Trophoblast cell (in vitro differentiated cells and primary cell): ENCODE measurements at regions not wholly inside any gene's neighbourhood (a gene's known extent, or its start where the extent isn't known, plus 50 kb on each side); places are given as distances from the start of the nearest gene placed in this dataset.

Experiments used
- DNase-seq, 2 donors: peaks; one replicate each; pipeline ENCODE4 v3.0.0-alpha.2; 2016
- H2AFZ ChIP-seq: 2 replicates; pipeline ENCODE4 v1.6.1; 2013; ENCODE audit warnings: low read length, moderate library complexity, mild to moderate bottlenecking; ENCODE audit not compliant: insufficient read depth, poor library complexity
- H2AK5ac ChIP-seq: 2 replicates; pipeline ENCODE4 v1.6.1; 2013; ENCODE audit warnings: mild to moderate bottlenecking, low read length
- H2BK120ac ChIP-seq: 2 replicates; pipeline ENCODE4 v1.6.1; 2013; ENCODE audit warnings: low read length, mild to moderate bottlenecking, moderate library complexity; ENCODE audit not compliant: insufficient read depth, poor library complexity
- H2BK12ac ChIP-seq: 2 replicates; pipeline ENCODE4 v1.6.1; 2013; ENCODE audit warnings: mild to moderate bottlenecking, low read length, moderate library complexity
- H2BK5ac ChIP-seq: 2 replicates; pipeline ENCODE4 v1.6.1; 2013; ENCODE audit warnings: low read length, low read depth, moderate library complexity, mild to moderate bottlenecking; ENCODE audit not compliant: poor library complexity
- H3K14ac ChIP-seq: 2 replicates; pipeline ENCODE4 v1.6.1; 2013; ENCODE audit warnings: mild to moderate bottlenecking, low read length
- H3K18ac ChIP-seq: 2 replicates; pipeline ENCODE4 v1.6.1; 2013; ENCODE audit warnings: mild to moderate bottlenecking, low read length
- H3K23ac ChIP-seq: 2 replicates; pipeline ENCODE4 v1.6.1; 2013; ENCODE audit warnings: low read length
- H3K27ac ChIP-seq: 2 replicates; pipeline ENCODE4 v1.5.1; 2013; ENCODE audit warnings: low read depth, mild to moderate bottlenecking, inconsistent platforms, low read length, moderate library complexity
- H3K27me3 ChIP-seq: 2 replicates; pipeline ENCODE4 v1.6.1; 2013; ENCODE audit warnings: inconsistent platforms, mild to moderate bottlenecking, low read length, moderate library complexity; ENCODE audit not compliant: insufficient read depth
- H3K36me3 ChIP-seq, 2 experiments: 1 replicate in 1 of 2; 2 replicates in 1 of 2; pipeline ENCODE4 v1.6.1; 2013; ENCODE audit warnings: low read length in 2 of 2, mild to moderate bottlenecking in 2 of 2, moderate library complexity in 1 of 2; ENCODE audit not compliant: insufficient read depth in 2 of 2, control insufficient read depth in 1 of 2
- H3K4ac ChIP-seq: 2 replicates; pipeline ENCODE4 v1.6.1; 2013; ENCODE audit warnings: low read depth, mild to moderate bottlenecking, low read length, moderate library complexity
- H3K4me1 ChIP-seq, 2 experiments: 1 replicate in 1 of 2; 2 replicates in 1 of 2; pipeline ENCODE4 v1.6.1; 2013; ENCODE audit warnings: low read length in 2 of 2, mild to moderate bottlenecking in 2 of 2, moderate library complexity in 1 of 2; ENCODE audit not compliant: insufficient read depth in 2 of 2, control insufficient read depth in 1 of 2
- H3K4me2 ChIP-seq: 2 replicates; pipeline ENCODE4 v1.6.1; 2013; ENCODE audit warnings: inconsistent platforms, mild to moderate bottlenecking, low read length, moderate library complexity
- H3K4me3 ChIP-seq: 2 replicates; pipeline ENCODE4 v1.5.1; 2013; ENCODE audit warnings: mild to moderate bottlenecking, low read depth, low read length, inconsistent platforms
- H3K79me1 ChIP-seq: one replicate; pipeline ENCODE4 v1.6.1; 2013; ENCODE audit warnings: low read length
- H3K79me2 ChIP-seq: 2 replicates; pipeline ENCODE4 v1.6.1; 2013; ENCODE audit warnings: low read length, mild to moderate bottlenecking; ENCODE audit not compliant: control insufficient read depth, insufficient read depth, poor library complexity
- H3K9ac ChIP-seq: 2 replicates; pipeline ENCODE4 v1.6.1; 2013; ENCODE audit warnings: mild to moderate bottlenecking, low read length
- H3K9me3 ChIP-seq: 2 replicates; pipeline ENCODE4 v1.6.1; 2013; ENCODE audit warnings: low read depth, mild to moderate bottlenecking, control low read depth, inconsistent platforms, low read length; ENCODE audit not compliant: insufficient read depth
- H4K12ac ChIP-seq: 2 replicates; pipeline ENCODE4 v1.6.1; 2013; ENCODE audit warnings: low read depth, mild to moderate bottlenecking, low read length, moderate library complexity
- H4K8ac ChIP-seq: 2 replicates; pipeline ENCODE4 v1.6.1; 2013; ENCODE audit warnings: low read depth, mild to moderate bottlenecking, low read length, moderate library complexity
- H4K91ac ChIP-seq: one replicate; pipeline ENCODE4 v1.6.1; 2013; ENCODE audit warnings: low read depth, mild to moderate bottlenecking, low read length, moderate library complexity
- WGBS: extraction: QIAGEN DNeasy Blood & Tissue Kit; methylation state at CpG from one replicate; pipeline ENCODE4 v1.1.7; 2013; ENCODE audit warnings: missing lambda C conversion rate; ENCODE audit not compliant: insufficient read length, insufficient coverage; ENCODE audit errors: extremely low coverage; 5-methylcytosine and 5-hydroxymethylcytosine counted together

- H3K18ac ChIP-seq = no peak overlapping the region
- H2AK5ac ChIP-seq = no peak overlapping the region
- H2BK5ac ChIP-seq = no peak overlapping the region
- H4K12ac ChIP-seq = no peak overlapping the region
- H3K27ac ChIP-seq = no peak overlapping the region
- no peaks in the 10 kb centered on the region for H3K79me1 ChIP-seq
- H4K8ac ChIP-seq = no peak overlapping the region
- no peak overlapping the region for H2BK12ac ChIP-seq
- no peak overlapping the region for H2BK120ac ChIP-seq
- no peak for DNase-seq
- WGBS = no CpG with 5 or more reads among the region's 4 CpGs
- H3K27me3 ChIP-seq = no peaks in the 10 kb centered on the region
- no peak overlapping the region for H3K4me3 ChIP-seq
- no peaks in the 10 kb centered on the region for H3K36me3 ChIP-seq
- H4K91ac ChIP-seq = no peak overlapping the region
- H3K23ac ChIP-seq = no peak overlapping the region
- H2AFZ ChIP-seq = no peak overlapping the region
- no peak overlapping the region for H3K4me2 ChIP-seq
- H3K14ac ChIP-seq = no peak overlapping the region
- H3K9me3 ChIP-seq = no peaks in the 10 kb centered on the region
- H3K4ac ChIP-seq = no peak overlapping the region
- no peak overlapping the region for H3K9ac ChIP-seq
- H3K4me1 ChIP-seq = no peaks in the 10 kb centered on the region
- H3K79me2 ChIP-seq = no peaks in the 10 kb centered on the region
Measured at GRCh38 chr7:67984326-67984725, 987.7 kb downstream of the TYW1 start.

DNA sequence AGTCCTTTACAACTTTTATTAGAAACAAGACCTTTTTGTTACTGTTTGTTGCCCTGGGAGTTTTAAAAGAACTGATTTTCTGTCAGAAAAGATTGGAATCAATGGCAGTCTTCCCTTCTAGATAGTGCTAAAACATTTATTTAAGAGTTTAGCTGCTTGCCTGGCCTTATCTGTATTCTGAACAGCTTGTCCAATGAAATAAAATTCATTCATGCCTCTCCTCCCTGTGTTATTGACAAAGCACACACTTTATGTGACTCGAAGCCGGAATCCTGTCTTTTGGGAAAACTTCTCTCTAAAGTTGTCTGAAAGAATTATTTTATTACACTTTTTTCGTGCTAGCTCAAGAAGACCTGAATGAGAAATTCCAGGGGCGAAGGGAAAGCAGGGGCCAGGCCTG lies 992.5 kb downstream of the TYW1 start:
- H4K12ac ChIP-seq = no peak overlapping the region
- H2AK5ac ChIP-seq = no peak overlapping the region
- H3K14ac ChIP-seq = no peak overlapping the region

GRCh38 chr7:67990003-67990402 lies 993.4 kb downstream of the TYW1 start:
- H2BK12ac ChIP-seq = no peak overlapping the region
- no peaks in the 10 kb centered on the region for H3K79me2 ChIP-seq
- no peak overlapping the region for H3K18ac ChIP-seq
- H2BK120ac ChIP-seq = no peak overlapping the region
- H2AFZ ChIP-seq = no peak overlapping the region
- H3K9ac ChIP-seq = no peak overlapping the region
- H4K91ac ChIP-seq = no peak overlapping the region
- H3K23ac ChIP-seq = no peak overlapping the region
- no peaks in the 10 kb centered on the region for H3K36me3 ChIP-seq
- H2AK5ac ChIP-seq = no peak overlapping the region
- no peaks in the 10 kb centered on the region for H3K79me1 ChIP-seq
- no peak overlapping the region for H3K4me3 ChIP-seq
- no peak overlapping the region for H3K4ac ChIP-seq
- no peaks in the 10 kb centered on the region for H3K9me3 ChIP-seq
- no peak overlapping the region for H4K8ac ChIP-seq
- H3K14ac ChIP-seq = no peak overlapping the region
- DNase-seq = no peak
- no peaks in the 10 kb centered on the region for H3K4me1 ChIP-seq
- H3K4me2 ChIP-seq = no peak overlapping the region
- no peak overlapping the region for H4K12ac ChIP-seq
- H2BK5ac ChIP-seq = no peak overlapping the region
- no CpG with 5 or more reads among the region's 4 CpGs for WGBS
- no peaks in the 10 kb centered on the region for H3K27me3 ChIP-seq
- no peak overlapping the region for H3K27ac ChIP-seq

More for the DNA sequence above, 992.5 kb downstream of the TYW1 start:
- H2BK12ac ChIP-seq = no peak overlapping the region
- no peak overlapping the region for H3K4me2 ChIP-seq
- H3K27ac ChIP-seq = no peak overlapping the region
- no peaks in the 10 kb centered on the region for H3K4me1 ChIP-seq
- no peaks in the 10 kb centered on the region for H3K9me3 ChIP-seq
- H3K79me1 ChIP-seq = no peaks in the 10 kb centered on the region
- no peak overlapping the region for H2BK5ac ChIP-seq
- no peaks in the 10 kb centered on the region for H3K79me2 ChIP-seq
- H4K8ac ChIP-seq = no peak overlapping the region
- no peak overlapping the region for H3K9ac ChIP-seq
- no peak overlapping the region for H2AFZ ChIP-seq
- no peaks in the 10 kb centered on the region for H3K36me3 ChIP-seq
- H2BK120ac ChIP-seq = no peak overlapping the region
- H4K91ac ChIP-seq = no peak overlapping the region
- DNase-seq = no peak
- no peak overlapping the region for H3K18ac ChIP-seq
- no CpG with 5 or more reads among the region's 4 CpGs for WGBS
- no peak overlapping the region for H3K4me3 ChIP-seq
- H3K23ac ChIP-seq = no peak overlapping the region
- no peaks in the 10 kb centered on the region for H3K27me3 ChIP-seq
- H3K4ac ChIP-seq = no peak overlapping the region

- Histone ChIP-seq H3K4me2 (no peak overlapping the region), H3K79me1 (no peaks in the 10 kb centered on the region), H3K4ac (no peak overlapping the region), H2BK5ac (no peak overlapping the region), H3K18ac (no peak overlapping the region), H2BK120ac (no peak overlapping the region), H3K14ac (no peak overlapping the region), H3K9me3 (no peaks in the 10 kb centered on the region), H4K8ac (no peak overlapping the region), H3K23ac (no peak overlapping the region), H4K12ac (no peak overlapping the region), H4K91ac (no peak overlapping the region), H3K36me3 (no peaks in the 10 kb centered on the region), H2AFZ (no peak overlapping the region), H3K27me3 (no peaks in the 10 kb centered on the region), H3K9ac (no peak overlapping the region), H3K79me2 (no peaks in the 10 kb centered on the region), H3K27ac (no peak overlapping the region), H3K4me3 (no peak overlapping the region), H2BK12ac (no peak overlapping the region), H3K4me1 (no peaks in the 10 kb centered on the region), H2AK5ac (no peak overlapping the region)
- WGBS = no CpG with 5 or more reads among the region's 2 CpGs
- DNase-seq = no peak
Measured at GRCh38 chr7:67990716-67991115, 994.1 kb downstream of the TYW1 start.
